ENCODE measurements at regions not wholly inside any gene's neighbourhood (a gene's known extent, or its start where the extent isn't known, plus 50 kb on each side); places are given as distances from the start of the nearest gene placed in this dataset.

GRCh38 chr14:88962356-88962755, 137.9 kb downstream of the TTC8 start:
- TF ChIP-seq CTCF (IDR thresholded peaks at IDR 0.05 in 4 of 5, conservative IDR thresholded peaks at IDR 0.05 in 1 of 5) (no peak), POLR2A (IDR thresholded peaks at IDR 0.05) (no peak)

Data from gastrocnemius medialis (tissue), 4 donors.